KG1 (cell line): ENCODE measurements at regions not wholly inside any gene's neighbourhood (a gene's known extent, or its start where the extent isn't known, plus 50 kb on each side); places are given as distances from the start of the nearest gene placed in this dataset.

Source experiments
- DNase-seq: peaks from one replicate; lab custom pipeline; 2025; lab: John Stamatoyannopoulos, UW

DNA sequence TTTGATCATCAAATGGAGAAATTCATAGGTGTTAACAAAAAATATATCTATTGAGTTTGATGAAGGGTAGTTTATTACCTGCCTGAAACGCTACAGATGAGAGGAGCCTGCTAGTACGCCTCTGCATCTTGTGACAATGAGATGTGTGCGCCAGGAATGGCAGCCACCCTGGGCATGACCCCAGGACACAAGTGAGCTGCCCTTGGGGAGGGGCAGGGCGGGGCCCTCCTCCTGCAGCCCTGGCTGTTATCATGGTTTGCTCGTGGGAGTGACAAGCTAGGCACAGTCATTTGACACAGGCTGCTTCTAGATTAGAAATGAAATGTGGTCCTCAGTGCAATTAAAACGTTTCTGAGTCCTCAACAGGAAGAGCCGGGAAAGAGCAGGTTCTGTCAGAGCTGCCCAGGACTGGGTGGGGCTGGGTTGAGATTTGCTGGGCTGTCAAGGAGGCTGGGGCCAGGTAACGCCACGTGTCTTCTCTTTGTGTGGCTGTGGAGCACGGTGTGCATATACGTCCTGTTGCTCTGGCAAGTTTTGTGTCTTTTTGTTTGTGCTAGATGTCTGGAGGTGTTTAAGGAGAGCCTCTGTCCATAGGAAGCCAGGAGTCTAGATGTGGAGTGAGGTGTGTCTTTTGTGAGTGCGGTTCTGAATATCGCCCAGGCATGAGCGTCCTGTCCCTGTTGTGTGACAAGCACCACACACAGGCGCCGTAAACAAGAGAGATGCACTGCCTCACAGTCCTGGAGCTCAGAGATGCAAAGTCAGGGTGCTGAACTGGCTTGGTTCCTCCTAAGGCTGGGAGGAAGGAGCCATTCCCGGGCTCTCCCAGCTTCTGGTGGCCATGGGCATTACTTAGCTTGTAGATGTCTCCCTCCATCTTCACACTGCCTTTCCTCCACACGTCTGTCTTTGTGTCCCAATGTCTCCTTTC is 129.0 kb upstream of the IRX4 start:
- no peak for DNase-seq

DNA sequence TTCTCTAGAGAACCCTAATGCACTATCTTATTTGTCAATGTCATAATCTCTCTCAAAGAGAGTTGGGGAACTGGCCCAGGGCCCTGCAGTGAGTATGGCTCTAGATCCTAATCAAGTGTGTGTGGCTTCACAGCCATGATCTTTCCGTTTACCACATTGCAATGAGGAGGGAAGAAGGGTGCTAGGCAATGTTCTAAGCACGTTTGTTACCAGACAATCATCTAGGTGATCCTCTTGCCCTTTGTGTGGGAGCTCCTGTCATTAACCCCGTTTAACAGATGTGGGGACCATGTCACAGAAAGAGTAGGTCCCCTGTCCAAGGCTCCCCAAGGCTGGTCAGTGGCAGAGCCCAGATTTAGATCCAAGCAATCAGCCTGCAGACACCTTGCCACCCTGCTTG is 128.2 kb upstream of the IRX4 start:
- DNase-seq: no peak

DNA sequence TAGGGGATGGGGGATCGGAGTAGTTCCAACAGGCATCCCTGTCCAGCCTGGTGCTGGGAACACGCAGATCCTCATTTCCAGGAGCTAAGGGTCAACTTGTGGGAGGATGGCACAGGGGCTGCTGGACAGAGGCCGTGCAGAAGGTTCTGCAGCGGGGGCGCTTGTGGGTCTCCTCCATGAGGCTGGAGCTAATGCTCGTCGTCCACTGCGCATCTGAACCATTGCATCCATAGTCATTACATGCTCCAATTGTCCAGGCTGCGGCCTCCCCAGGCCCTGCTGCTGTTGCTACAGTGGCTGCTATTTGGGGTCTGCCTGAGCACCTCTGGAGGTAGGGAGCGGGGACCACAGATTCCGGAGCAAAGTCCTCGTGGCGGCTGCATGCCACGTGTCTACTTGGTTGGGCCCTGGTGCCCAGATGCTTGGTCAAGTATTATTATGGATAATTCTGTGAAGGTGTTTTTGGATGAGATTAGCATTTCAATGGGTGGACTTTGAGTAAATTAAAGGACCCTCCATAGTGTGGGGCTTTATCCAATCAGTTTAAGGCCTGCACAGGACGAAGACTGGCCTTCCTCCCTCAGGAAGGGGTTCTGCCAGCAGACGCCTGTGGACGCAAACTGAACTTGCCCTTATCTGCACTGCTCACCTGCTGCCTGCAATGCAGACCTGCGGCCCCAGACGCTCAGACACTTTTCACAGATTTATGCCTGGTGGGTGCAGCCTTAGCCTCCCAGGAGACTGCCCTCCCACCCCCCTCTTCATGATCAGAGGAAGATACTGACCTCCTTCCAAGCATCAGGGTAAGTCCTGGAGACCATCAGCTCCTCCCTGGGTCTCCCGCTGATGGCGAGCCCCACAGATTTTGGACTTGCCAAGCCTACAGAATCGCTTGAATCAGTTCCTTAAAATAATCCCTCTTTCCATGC is 127.5 kb upstream of the IRX4 start:
- no peak for DNase-seq

DNA sequence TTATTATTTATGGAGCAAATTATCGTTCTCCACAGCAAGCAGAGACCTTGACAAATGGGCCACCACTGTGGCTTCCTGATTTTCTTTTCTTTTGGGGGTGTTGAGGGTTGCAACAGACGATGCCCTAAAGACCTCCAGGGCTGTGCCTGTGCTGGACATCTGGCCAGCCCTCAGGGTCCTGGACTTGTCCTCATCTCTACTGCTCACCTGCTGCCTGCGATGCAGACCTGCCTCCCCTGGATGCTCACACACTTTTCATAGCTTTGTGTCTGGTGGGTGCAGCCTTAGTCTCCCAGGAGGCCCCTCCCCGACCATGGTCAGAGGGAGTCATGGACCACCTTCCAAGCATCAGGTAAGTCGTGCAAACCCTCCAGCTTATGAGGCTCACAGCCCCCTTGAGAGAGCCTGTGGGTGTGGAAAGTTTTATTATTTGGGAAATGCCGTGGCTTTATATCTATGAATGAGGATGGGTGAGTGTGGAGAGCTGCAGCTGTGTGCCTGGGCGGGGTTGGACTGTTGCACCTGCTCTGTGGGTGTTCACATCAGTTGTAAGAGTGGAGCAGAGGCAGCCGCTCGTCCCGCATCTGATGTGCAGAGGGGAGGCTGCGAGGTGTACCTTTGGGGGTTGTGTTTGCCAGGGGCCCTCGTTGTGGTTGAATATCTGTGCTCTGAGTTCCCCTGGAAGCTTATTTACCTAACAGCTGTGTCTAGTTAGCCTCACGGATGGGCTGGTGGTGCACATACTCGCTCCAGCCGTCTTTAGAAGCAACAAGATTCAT is 126.3 kb upstream of the IRX4 start:
- no peak for DNase-seq

DNA sequence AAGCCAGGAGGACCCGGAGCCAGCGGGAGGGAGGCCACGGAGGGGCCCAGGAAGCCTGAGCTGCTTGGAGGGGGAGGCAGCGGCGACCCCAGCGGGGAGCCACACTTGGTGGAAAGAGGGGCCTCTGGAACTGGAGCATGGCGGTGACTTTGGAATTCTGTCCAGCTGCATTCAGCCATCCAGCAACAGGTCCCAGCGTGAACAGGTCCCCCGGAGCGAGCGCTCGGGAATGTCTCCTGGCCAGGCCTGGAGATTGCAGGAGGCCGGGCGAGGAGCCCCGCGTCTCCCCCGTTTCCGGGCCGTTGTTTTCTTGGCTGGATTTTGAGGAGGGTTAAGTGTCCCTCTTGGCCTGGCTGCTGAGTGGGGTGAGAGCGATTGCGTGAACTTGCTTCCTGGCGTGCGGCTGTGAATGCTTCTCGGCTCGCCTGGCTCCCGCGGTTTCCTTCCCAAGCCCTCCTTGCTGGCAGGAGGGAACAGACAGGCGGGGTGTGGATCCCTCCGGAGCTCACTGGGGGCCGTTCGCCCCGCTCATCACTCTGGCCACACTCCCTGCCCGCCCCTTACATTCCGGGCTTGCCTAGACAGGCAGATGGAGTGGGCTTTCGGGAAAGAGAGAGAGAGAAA is 125.3 kb upstream of the IRX4 start:
- no peak for DNase-seq

DNA sequence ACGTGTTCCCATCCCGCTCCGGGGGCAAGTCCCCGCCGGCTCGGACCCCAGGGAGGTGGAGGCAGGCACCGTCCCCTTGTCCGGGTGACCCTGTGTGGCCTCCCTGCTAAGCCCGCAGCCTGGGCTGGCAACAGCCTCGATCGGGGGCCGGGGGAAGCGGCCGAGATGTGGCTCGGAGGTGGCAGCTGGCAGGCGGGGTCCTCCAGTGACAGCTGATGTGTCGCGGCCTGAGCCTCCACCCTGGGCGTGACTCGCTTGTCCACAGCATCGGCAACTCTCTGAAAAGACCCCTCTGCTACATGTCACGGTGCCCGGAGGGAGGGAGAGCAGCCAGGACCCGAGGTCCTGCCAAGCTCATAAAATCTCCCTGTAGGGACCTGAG is 124.8 kb upstream of the IRX4 start:
- no peak for DNase-seq

DNA sequence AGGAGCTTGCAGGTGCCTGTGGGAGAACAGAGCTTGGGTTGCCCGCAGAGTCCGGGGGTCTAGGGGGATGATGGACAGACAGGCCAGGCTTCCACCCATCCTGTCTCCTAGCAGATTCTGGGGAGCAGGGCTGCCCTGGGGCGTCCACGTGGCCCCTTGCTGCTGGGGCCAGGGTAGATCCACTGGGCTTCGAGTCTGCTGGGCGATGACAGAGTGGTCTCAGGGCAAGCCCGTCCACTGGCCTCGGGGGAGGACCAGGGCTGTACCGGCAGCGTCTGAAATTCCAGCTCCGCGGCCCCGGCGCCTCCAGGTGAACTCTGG is 124.2 kb upstream of the IRX4 start:
- no peak for DNase-seq

DNA sequence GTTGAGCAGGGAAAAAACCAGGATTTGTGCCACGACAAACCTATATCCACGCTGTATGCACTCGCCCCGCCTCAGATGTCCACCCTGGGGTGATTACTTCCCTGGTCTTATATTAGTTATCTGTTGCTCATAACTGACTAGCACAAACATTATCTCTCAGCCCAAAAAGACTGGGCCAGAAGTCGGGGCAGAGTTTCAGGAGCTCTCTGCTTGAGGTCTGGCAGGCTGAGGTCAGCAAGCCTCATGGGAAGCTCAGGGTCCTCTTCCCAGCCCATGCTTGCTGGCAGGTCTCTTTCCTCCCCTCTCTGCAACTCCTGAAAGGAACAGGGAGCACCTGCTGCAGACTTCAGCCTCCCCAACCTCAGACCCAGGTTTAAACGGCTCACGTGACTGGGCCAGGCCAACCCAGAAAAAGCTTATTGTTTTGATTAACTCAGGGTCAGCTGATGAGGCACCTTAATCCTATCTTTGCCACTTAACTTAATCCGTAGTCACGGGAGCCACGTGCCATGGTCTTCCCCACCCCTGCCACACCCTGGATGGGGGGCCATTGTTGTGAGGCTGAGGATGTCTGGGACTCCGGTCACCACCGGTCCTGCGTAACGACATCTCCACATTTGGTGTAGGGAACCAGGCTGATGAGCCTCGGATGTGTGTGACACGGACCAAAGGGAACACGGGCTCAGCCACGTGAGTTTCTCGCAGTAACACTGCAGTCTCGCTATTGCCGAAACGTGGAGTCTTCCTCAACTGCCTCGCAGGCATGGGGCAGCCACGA is 123.7 kb upstream of the IRX4 start:
- DNase-seq: no peak

DNA sequence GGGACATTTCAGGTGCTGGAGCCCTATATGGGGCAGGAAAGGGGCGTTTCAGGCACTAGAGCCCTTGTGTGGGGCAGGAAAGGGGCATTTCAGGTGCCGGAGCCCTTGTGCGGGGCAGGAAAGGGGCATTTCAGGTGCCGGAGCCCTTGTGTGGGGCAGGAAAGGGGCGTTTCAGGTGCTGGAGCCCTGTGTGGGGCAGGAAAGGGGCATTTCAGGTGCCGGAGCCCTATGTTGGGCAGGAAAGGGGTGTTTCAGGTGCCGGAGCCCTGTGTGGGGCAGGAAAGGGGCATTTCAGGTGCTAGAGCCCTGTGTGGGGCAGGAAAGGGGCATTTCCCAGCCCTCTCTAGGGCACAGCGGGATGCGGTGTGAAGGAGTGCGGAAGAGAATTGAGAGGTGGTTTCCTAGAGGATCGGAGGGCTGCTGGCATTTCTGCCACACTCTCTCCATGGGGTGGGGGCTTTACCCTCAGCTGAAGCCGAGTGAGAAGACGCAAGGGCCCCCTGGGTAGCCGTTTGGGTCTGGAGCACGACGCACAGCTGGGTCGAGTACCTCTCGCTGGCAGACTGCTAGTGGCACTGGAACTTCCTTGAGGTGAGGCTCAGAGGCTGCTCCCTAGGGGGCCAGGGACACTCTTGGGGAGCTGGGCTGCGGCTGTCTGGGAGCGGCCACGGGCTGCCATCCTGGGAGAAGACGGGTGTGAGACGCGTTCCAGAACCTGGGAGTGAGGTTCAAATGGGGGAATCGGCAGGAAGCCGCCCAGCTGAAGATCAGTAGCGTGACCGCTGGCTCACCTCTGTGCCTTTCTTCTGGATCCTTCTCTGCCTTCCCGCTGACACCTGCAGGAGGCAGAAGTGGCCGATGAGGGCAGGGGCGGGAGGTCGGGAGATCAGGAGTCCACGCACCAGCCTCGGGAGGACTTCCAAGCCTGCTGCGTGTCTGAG is 122.6 kb upstream of the IRX4 start:
- no peak for DNase-seq

DNA sequence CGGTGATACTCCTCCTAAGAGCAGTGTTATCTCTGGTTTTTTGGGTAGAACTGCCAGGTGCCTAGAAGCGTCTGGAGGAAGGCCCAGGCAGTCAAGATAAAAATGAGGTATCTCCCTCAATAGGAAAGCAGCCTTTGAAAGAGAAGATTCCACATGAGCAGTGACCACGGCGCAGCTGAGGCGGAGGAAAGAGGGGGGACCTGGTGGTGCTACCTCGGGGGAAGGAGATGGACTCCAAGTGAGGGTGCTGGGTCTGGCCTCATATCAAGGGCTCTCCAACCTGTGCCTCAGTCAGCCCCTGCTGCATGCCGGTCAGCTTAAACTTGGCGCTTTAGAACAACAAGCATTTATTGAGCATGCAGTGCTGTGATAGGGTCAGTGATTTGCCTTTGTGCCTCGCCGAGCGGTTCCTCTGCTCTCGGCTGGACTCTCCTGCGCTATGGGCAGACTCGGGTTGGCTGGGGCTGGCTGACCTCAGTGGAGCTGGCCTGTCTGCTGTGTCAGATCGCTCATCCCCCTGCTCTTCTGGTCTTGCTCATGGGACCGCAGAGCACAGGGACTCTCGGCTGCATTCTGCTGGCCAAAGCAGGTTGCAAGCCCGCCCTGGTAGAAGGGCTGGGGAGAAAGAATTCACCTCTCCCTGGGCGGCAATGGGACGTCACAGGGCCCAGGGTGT is 121.1 kb upstream of the IRX4 start:
- DNase-seq: no peak

DNA sequence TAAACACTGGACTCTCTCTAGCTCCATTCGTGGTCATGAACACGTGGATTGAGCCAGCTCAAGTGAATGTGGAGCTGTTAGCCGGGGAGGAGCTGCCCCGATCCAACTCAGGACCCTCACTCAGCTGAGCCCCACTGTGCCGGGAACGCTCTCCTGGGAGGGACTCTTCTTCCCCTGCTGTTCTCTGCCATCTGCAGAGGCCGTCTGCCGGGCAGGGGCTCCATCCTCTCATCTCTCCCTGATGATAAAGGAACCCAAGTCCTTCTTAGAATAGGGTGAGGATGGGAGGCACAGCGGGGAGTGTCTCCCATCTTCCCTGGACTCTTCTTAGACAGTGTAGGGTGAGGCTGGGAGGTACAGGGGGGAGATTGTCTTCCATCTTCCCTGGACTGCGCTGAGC is 120.5 kb upstream of the IRX4 start:
- DNase-seq: no peak

DNA sequence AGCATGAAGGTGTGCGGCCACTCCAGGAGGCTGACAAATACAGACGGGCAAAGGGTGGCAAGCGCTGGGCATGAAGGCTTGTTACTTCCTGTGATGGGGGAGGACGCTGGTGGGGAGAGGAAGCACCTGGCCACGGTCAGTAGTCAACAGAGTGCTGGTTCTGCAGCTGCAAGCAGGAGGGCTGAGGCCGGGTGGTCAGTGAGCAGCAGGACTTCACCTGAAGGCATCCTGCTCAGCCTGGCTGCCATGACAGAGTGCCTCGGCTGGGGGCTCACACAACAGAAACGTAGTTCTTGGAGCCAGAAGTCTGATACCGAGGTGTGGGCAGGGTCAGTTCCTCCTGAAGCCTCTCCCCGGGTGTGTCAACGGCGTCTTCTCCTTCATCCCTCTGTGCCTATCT is 118.6 kb upstream of the IRX4 start:
- no peak for DNase-seq

DNA sequence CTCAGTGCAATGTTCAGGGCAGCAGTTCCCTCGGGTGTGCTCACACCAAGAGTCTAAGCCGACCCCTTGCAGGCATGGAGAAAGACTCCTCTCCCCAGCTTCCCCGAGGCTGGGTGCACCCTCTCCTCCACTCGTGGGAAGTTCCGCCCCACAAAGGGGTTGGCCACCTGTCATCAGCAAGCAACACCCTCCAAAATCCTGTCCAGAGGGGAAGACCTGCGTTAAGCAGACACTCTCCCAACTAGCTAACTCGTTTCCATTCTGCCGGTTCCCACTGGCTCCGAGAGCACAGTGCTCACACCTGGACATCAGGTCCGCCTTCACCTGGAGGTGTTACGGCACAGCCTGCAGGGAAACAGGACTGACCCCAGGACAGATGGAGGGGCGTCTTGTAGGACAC is 117.9 kb upstream of the IRX4 start:
- DNase-seq: no peak

DNA sequence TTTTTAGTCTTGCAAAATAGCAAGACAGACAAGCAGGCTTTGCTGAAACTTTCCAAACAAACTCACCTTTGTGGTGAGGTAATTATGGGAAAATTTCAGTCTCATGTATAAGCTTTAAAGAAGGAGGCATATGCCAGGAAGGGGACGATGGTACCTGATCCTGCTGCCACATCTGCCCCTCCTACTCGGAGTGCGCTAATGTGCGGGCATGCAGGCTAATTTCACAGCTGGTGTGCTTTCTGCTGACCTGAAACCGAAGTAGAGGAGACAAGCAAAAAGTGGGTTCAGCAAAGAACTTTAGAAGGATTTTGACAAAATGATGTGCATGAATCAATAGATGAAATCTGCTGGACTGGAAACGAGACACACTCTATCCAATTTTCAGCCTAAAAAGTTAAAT is 117.1 kb upstream of the IRX4 start:
- DNase-seq: no peak

DNA sequence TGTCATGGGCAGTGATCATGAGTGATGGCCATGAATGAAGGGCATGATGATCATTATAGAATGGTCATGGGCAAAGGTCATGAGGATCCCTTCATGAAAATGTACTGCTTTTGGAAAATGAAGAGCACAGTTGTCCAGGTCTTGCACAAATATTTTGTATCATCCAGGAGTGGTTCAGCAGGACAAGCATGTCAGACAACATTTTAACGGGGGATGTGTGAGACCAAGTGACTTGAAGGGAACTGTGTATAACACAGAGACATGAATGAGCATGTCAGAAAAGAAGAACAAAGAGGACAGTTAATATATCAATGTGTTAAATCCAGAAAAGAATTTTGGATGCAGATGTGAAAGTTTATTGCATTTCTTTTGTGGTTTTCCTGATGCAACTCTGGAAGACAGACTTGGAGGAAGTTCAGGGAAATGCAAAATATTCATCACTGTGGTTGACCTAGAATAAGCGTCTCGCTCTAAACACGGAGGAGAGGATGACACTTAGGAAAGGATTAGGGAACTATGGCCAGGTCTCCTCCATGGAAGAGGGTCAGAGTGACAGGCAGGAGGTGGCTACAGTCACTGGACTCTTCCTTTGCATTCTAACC is 116.1 kb upstream of the IRX4 start:
- no peak for DNase-seq

DNA sequence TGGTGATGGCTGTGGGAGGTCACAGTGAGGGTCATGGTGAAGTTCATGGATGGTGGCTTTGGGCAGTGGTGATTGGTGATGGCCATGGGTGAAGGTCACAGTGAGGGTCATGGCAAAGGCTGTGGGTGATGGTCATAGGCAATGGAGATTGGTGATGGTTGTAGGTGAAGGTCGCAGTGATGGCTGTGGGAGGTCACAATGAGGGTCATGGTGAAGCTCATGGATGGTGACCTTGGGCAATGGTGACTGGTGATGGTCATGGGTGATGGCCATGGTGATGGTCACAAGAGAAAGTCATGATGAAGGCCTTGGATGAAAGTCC is 115.6 kb upstream of the IRX4 start:
- DNase-seq: no peak

DNA sequence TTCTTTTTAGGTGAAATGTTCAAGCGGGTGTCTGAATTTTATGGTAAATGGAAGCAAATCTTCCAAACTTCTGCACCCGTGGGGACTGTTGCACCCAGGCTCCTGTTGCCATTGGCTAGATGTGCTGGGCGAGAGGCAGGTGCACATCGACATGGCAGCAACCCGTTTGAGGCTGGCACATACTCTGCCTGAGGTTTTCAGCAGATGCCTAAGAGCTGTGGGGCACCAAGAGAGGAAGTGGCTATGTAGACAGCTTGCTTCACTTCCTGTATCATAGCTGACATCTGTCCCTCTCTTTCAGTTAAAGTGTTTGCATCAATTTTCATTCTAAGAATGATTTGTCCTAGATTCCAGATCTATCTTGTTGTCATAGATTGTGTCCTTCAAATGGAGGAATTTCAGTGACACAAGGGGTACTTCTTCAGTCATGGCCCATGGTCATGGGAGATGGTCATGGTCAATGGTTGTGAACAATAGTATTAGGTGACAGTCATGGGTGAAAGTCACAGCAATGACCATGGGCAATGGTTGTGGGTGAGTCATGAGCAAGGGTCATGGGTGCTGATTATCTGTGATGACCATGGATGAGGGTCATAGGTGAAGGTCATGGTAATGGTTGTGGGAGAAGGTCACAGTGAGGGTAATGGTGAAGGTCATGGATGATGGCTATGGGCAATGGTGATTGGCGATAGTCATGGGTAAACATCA is 115.1 kb upstream of the IRX4 start:
- no peak for DNase-seq

DNA sequence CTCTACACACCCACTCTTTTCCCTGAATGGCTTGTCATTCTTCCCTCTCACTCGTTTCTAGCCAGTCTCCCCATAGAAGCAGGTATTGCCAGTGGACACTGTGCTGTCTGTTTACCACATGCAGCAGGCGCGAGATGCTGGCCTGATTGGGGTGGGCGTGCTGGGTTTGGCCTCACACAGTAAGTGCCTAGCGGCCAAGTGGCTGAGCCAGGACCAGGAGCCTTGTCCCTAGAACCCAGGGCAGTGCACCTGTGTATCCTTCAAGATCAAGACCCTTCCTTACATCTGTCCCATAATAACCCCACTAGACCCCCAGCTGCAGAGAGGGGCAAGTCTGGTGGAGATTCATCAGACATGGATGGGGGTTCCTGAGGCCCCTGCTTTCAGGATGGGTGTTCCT is 112.8 kb upstream of the IRX4 start:
- DNase-seq: no peak

DNA sequence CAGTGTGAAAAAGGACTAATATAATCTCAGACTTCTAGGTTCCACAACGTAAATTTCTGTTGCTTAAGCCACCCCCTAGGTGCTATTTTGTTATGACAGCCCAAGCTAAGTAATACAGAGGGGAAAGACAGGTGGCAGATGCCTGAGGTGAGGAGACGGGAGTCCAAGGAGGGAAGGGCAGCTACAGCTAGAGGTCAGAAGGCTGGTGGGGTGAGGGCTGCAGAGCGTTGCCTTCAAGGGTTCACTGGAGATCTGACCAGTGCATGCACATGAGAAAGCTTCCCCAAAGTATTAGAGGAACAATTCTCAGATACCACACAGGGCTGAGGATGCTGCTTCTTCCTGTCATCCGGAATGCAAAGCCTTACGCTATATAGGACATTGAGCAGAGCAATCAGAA is 104.7 kb upstream of the IRX4 start:
- no peak for DNase-seq
